PC-3 (cell line): ENCODE measurements at regions not wholly inside any gene's neighbourhood (a gene's known extent, or its start where the extent isn't known, plus 50 kb on each side); places are given as distances from the start of the nearest gene placed in this dataset.

Source experiments
- ATAC-seq: fragments of 200-7000 bp; cut with Tn5 transposase; 2 replicates; pipeline ENCODE4 v1.9.1; 2020; ENCODE audit warnings: mild to moderate bottlenecking, moderate library complexity
- BruUV-seq: library from RNA; stranded (reverse); fragments of 400-500 nt; replicated peaks from 2 replicates; lab custom pipeline; 2021; lab: Mats Ljungman, UMichigan
- CTCF ChIA-PET: fragments of 300-600 bp; sonication (Branson Sonifier 250); formaldehyde crosslinking; loops from one replicate; lab custom pipeline; 2022; ENCODE audit warnings: antibody characterized with exemption; lab: Charles Lee
- POLR2A ChIA-PET: fragments of 300-600 bp; sonication (Branson Sonifier 250); formaldehyde crosslinking; loops from one replicate; lab custom pipeline; 2022; ENCODE audit warnings: antibody characterized with exemption; ENCODE audit not compliant: unreplicated experiment; lab: Charles Lee
- DNase-seq: peaks from one replicate; pipeline ENCODE4 v3.0.0-alpha.2; 2015
- H2AFZ ChIP-seq: fragments of 300-600 bp; sonication (generic); 2 replicates; pipeline ENCODE4 v1.6.0; 2016; ENCODE audit warnings: antibody characterized with exemption, low read length
- H3F3A ChIP-seq: fragments of 300-600 bp; sonication (generic); one replicate; pipeline ENCODE4 v1.6.0; 2017; ENCODE audit warnings: antibody characterized with exemption, low read length, control low read depth, mild to moderate bottlenecking; ENCODE audit not compliant: unreplicated experiment
- H3K27ac ChIP-seq: fragments of 300-600 bp; sonication (generic); 2 replicates; pipeline ENCODE4 v1.5.1; 2016; ENCODE audit warnings: mild to moderate bottlenecking, low read length
- H3K27me3 ChIP-seq: fragments of 300-600 bp; sonication (generic); 2 replicates; pipeline ENCODE4 v1.6.1; 2016; ENCODE audit warnings: low read length, mixed read lengths
- H3K36me3 ChIP-seq: fragments of 300-600 bp; sonication (generic); 2 replicates; pipeline ENCODE4 v1.6.1; 2016; ENCODE audit warnings: low read depth, mixed run types, low read length, mixed read lengths
- H3K4me1 ChIP-seq: fragments of 300-600 bp; sonication (generic); 2 replicates; pipeline ENCODE4 v1.5.1; 2016; ENCODE audit warnings: low read length; ENCODE audit not compliant: insufficient read depth
- H3K4me2 ChIP-seq: fragments of 300-600 bp; sonication (generic); 2 replicates; pipeline ENCODE4 v1.6.0; 2016; ENCODE audit warnings: low read length
- H3K4me3 ChIP-seq: fragments of 300-600 bp; sonication (generic); 2 replicates; pipeline ENCODE4 v1.5.1; 2016; ENCODE audit warnings: mild to moderate bottlenecking, low read length, mixed read lengths
- H3K79me2 ChIP-seq: fragments of 300-600 bp; sonication (generic); 2 replicates; pipeline ENCODE4 v1.6.1; 2017; ENCODE audit warnings: low read length, mixed read lengths
- H3K9ac ChIP-seq: fragments of 300-600 bp; sonication (generic); 2 replicates; pipeline ENCODE4 v1.6.0; 2016; ENCODE audit warnings: mild to moderate bottlenecking, low read length
- H3K9me2 ChIP-seq: fragments of 300-600 bp; sonication (generic); replicated peaks from 2 replicates; pipeline ENCODE4 v1.6.1; 2016; ENCODE audit warnings: mixed run types, low read length, mixed read lengths
- H3K9me3 ChIP-seq: fragments of 300-600 bp; sonication (generic); 2 replicates; pipeline ENCODE4 v1.6.1; 2016; ENCODE audit warnings: low read length, mixed read lengths
- H4K20me1 ChIP-seq: fragments of 300-600 bp; sonication (generic); 2 replicates; pipeline ENCODE4 v1.6.1; 2016; ENCODE audit warnings: low read length, mixed read lengths
- EZH2 ChIP-seq: fragments of 300-600 bp; sonication (generic); IDR thresholded peaks from one replicate; pipeline ENCODE4 v1.6.1; 2017; ENCODE audit warnings: antibody characterized with exemption, mild to moderate bottlenecking, low read length; ENCODE audit not compliant: unreplicated experiment
- EZH2phosphoT487 ChIP-seq: fragments of 300-600 bp; sonication (generic); IDR thresholded peaks from 2 replicates; pipeline ENCODE4 v1.6.1; 2018; ENCODE audit warnings: mild to moderate bottlenecking, antibody characterized with exemption, low read length, borderline replicate concordance
- intact Hi-C: fragments of 100-400 bp; cut with micrococcal nuclease; formaldehyde crosslinking; loops from 2 replicates; pipeline ENCODE4 v1.9.0; 2023
- TF ChIP-seq, protein P1 (sequence below): fragments of 300-600 bp; sonication (generic); conservative IDR thresholded peaks from 2 replicates; pipeline ENCODE4 v1.5.1; 2017; ENCODE audit warnings: antibody characterized with exemption, low read depth, mild to moderate bottlenecking, low read length

GRCh38 chr18:78789850-78790249, 189.8 kb upstream of the SALL3 start:
- Histone ChIP-seq H3K27ac (no peak overlapping the region), H3K79me2 (no peaks in the 10 kb centered on the region), H3K27me3 (peaks cover 51% of the 10 kb centered on the region), H3K4me1 (no peaks in the 10 kb centered on the region), H3K9ac (no peak overlapping the region), H4K20me1 (no peaks in the 10 kb centered on the region), H3K4me3 (no peak overlapping the region), H3K9me2 (no peaks in the 10 kb centered on the region), H3F3A (no peaks in the 10 kb centered on the region), H3K4me2 (no peak overlapping the region), H3K9me3 (no peaks in the 10 kb centered on the region), H2AFZ (no peak overlapping the region), H3K36me3 (no peaks in the 10 kb centered on the region)
- ChIA-PET POLR2A (no interaction called here), CTCF (no interaction called here)
- intact Hi-C loops, result no loop called here
- ATAC-seq (no peak), DNase-seq (no peak)
- TF ChIP-seq EZH2 (no peak), EZH2phosphoT487 (no peak)
- TF ChIP-seq, protein P1, sequence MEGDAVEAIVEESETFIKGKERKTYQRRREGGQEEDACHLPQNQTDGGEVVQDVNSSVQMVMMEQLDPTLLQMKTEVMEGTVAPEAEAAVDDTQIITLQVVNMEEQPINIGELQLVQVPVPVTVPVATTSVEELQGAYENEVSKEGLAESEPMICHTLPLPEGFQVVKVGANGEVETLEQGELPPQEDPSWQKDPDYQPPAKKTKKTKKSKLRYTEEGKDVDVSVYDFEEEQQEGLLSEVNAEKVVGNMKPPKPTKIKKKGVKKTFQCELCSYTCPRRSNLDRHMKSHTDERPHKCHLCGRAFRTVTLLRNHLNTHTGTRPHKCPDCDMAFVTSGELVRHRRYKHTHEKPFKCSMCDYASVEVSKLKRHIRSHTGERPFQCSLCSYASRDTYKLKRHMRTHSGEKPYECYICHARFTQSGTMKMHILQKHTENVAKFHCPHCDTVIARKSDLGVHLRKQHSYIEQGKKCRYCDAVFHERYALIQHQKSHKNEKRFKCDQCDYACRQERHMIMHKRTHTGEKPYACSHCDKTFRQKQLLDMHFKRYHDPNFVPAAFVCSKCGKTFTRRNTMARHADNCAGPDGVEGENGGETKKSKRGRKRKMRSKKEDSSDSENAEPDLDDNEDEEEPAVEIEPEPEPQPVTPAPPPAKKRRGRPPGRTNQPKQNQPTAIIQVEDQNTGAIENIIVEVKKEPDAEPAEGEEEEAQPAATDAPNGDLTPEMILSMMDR, result no peak
- no TSS peak for BruUV-seq

DNA sequence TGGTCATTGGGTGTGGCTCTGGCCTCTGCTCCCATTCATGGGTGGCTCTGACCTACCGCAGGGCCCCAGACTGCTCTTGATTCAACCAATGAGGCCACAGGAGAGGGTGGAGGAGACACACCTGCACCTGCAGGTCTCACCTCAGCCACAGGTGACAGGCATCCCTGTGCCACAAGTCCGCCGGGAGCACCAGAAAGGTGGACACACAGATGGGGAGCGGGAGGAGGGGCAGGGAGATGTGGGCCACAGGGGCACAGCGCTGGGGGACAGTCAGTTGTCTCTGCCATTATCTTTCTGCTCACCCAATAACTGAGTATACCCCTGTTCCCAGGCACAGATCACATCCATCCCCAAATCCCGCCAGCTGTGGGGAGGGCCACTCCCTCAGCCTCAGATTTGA, 189.1 kb upstream of the SALL3 start:
- H2AFZ ChIP-seq, result no peak overlapping the region
- no peaks in the 10 kb centered on the region for H3K4me1 ChIP-seq
- DNase-seq (no peak), ATAC-seq (no peak)
- no peaks in the 10 kb centered on the region for H3K9me2 ChIP-seq
- TF ChIP-seq EZH2phosphoT487 (no peak), EZH2 (no peak)
- TF ChIP-seq, protein P1, result no peak
- no peaks in the 10 kb centered on the region for H3F3A ChIP-seq
- H3K9me3 ChIP-seq, result no peaks in the 10 kb centered on the region
- BruUV-seq, result no TSS peak
- H3K9ac ChIP-seq, result no peak overlapping the region
- no peaks in the 10 kb centered on the region for H4K20me1 ChIP-seq
- no peak overlapping the region for H3K4me3 ChIP-seq
- H3K79me2 ChIP-seq, result no peaks in the 10 kb centered on the region
- ChIA-PET POLR2A (no interaction called here), CTCF (no interaction called here)
- intact Hi-C loops, result no loop called here
- H3K27ac ChIP-seq, result no peak overlapping the region
- H3K27me3 ChIP-seq, result peaks cover 46% of the 10 kb centered on the region
- no peaks in the 10 kb centered on the region for H3K36me3 ChIP-seq
- no peak overlapping the region for H3K4me2 ChIP-seq

GRCh38 chr18:78790960-78791359, 188.7 kb upstream of the SALL3 start:
- ChIA-PET CTCF (no interaction called here), POLR2A (no interaction called here)
- H3K9me2 ChIP-seq, result no peaks in the 10 kb centered on the region
- H3K4me1 ChIP-seq, result no peaks in the 10 kb centered on the region
- DNase-seq (no peak), ATAC-seq (no peak)
- H3K9me3 ChIP-seq, result no peaks in the 10 kb centered on the region
- no peak for TF ChIP-seq EZH2
- H2AFZ ChIP-seq, result no peak overlapping the region
- H3K9ac ChIP-seq, result no peak overlapping the region
- H3K79me2 ChIP-seq, result no peaks in the 10 kb centered on the region
- H3F3A ChIP-seq, result no peaks in the 10 kb centered on the region
- H3K27ac ChIP-seq, result no peak overlapping the region
- H3K36me3 ChIP-seq, result no peaks in the 10 kb centered on the region
- intact Hi-C loops, result no loop called here
- H3K4me3 ChIP-seq, result no peak overlapping the region
- no peaks in the 10 kb centered on the region for H4K20me1 ChIP-seq
- peaks cover 41% of the 10 kb centered on the region for H3K27me3 ChIP-seq
- H3K4me2 ChIP-seq, result no peak overlapping the region
- BruUV-seq, result no TSS peak
